ENCODE measurements at regions not wholly inside any gene's neighbourhood (a gene's known extent, or its start where the extent isn't known, plus 50 kb on each side); places are given as distances from the start of the nearest gene placed in this dataset.

- intact Hi-C loops (cut with micrococcal nuclease; ENCODE audit: unreplicated experiment): loop anchor here (5.0 to 10.0 kb wide), 2 partner anchors 291 to 666 kb away; no protein-coding TSS in a partner anchor
- H3K4me3 ChIP-seq (ENCODE audit: low read depth, low read length): no peak overlapping the region
- POLR2A ChIA-PET: no interaction called here
- BruUV-seq (replicated peaks): no TSS peak
- no peaks in the 10 kb centered on the region for H3K4me1 ChIP-seq
- Mint-ChIP-seq H3K27ac (ENCODE audit: unreplicated experiment) (no peak overlapping the region), H3K4me1 (ENCODE audit: low read depth, unreplicated experiment) (no peaks in the 10 kb centered on the region), H3K9me3 (ENCODE audit: unreplicated experiment) (no peaks in the 10 kb centered on the region), H3K4me3 (ENCODE audit: unreplicated experiment) (no peak overlapping the region), H3K36me3 (ENCODE audit: insufficient read depth, unreplicated experiment) (no peaks in the 10 kb centered on the region), H3K27me3 (ENCODE audit: insufficient read depth, unreplicated experiment) (no peaks in the 10 kb centered on the region)
- no peaks in the 10 kb centered on the region for H3K27me3 ChIP-seq (replicated peaks; ENCODE audit: control insufficient read depth, insufficient read depth, low read length)
- CTCF ChIA-PET: no interaction called here
- no peak for TF ChIP-seq CTCF (IDR thresholded peaks at IDR 0.05; ENCODE audit: insufficient read depth in 1 of 2, low read depth in 1 of 2, low read length in 1 of 2, severe bottlenecking in 1 of 2, unreplicated experiment in 1 of 2)
- H3K36me3 ChIP-seq (ENCODE audit: control insufficient read depth, insufficient read depth, low read length): no peaks in the 10 kb centered on the region
- DNase-seq: no peak
- no peaks in the 10 kb centered on the region for H3K9me3 ChIP-seq
Observed at GRCh38 chr11:23543651-23544222, 683.5 kb upstream of the CCDC179 start.

- H3K27ac Mint-ChIP-seq (ENCODE audit: unreplicated experiment): no peak overlapping the region
- CTCF ChIA-PET: no interaction called here
- H3K36me3 ChIP-seq (ENCODE audit: control insufficient read depth, insufficient read depth, low read length): no peaks in the 10 kb centered on the region
- no peak overlapping the region for H3K4me3 ChIP-seq (ENCODE audit: low read depth, low read length)
- H3K27me3 Mint-ChIP-seq (ENCODE audit: insufficient read depth, unreplicated experiment): no peaks in the 10 kb centered on the region
- no peaks in the 10 kb centered on the region for H3K4me1 Mint-ChIP-seq (ENCODE audit: low read depth, unreplicated experiment)
- H3K27me3 ChIP-seq (replicated peaks; ENCODE audit: control insufficient read depth, insufficient read depth, low read length): no peaks in the 10 kb centered on the region
- intact Hi-C loops (cut with micrococcal nuclease; ENCODE audit: unreplicated experiment): no loop called here
- no peaks in the 10 kb centered on the region for H3K9me3 Mint-ChIP-seq (ENCODE audit: unreplicated experiment)
- BruUV-seq (replicated peaks): no TSS peak
- no peak for TF ChIP-seq CTCF (IDR thresholded peaks at IDR 0.05; ENCODE audit: insufficient read depth in 1 of 2, low read depth in 1 of 2, low read length in 1 of 2, severe bottlenecking in 1 of 2, unreplicated experiment in 1 of 2)
- POLR2A ChIA-PET: no interaction called here
- no peak for DNase-seq
- no peaks in the 10 kb centered on the region for H3K9me3 ChIP-seq
- no peaks in the 10 kb centered on the region for H3K4me1 ChIP-seq
- H3K36me3 Mint-ChIP-seq (ENCODE audit: insufficient read depth, unreplicated experiment): no peaks in the 10 kb centered on the region
- no peak overlapping the region for H3K4me3 Mint-ChIP-seq (ENCODE audit: unreplicated experiment)
Observed at GRCh38 chr11:23551706-23552105, 691.4 kb upstream of the CCDC179 start.

GRCh38 chr11:23554002-23554401, 693.7 kb upstream of the CCDC179 start:
- Histone ChIP-seq H3K36me3 (ENCODE audit: control insufficient read depth, insufficient read depth, low read length) (no peaks in the 10 kb centered on the region), H3K27me3 (replicated peaks; ENCODE audit: control insufficient read depth, insufficient read depth, low read length) (no peaks in the 10 kb centered on the region), H3K4me3 (ENCODE audit: low read depth, low read length) (no peak overlapping the region), H3K9me3 (no peaks in the 10 kb centered on the region), H3K4me1 (no peaks in the 10 kb centered on the region)
- CTCF ChIA-PET: no interaction called here
- no TSS peak for BruUV-seq (replicated peaks)
- no peak for DNase-seq
- H3K4me3 Mint-ChIP-seq (ENCODE audit: unreplicated experiment): no peak overlapping the region
- POLR2A ChIA-PET: no interaction called here
- no peaks in the 10 kb centered on the region for H3K4me1 Mint-ChIP-seq (ENCODE audit: low read depth, unreplicated experiment)
- peak; percentile 18 to 26 for TF ChIP-seq CTCF (IDR thresholded peaks at IDR 0.05; ENCODE audit: insufficient read depth in 1 of 2, low read depth in 1 of 2, low read length in 1 of 2, severe bottlenecking in 1 of 2, unreplicated experiment in 1 of 2)
- H3K9me3 Mint-ChIP-seq (ENCODE audit: unreplicated experiment): no peaks in the 10 kb centered on the region
- H3K27ac Mint-ChIP-seq (ENCODE audit: unreplicated experiment): no peak overlapping the region
- H3K36me3 Mint-ChIP-seq (ENCODE audit: insufficient read depth, unreplicated experiment): no peaks in the 10 kb centered on the region
- H3K27me3 Mint-ChIP-seq (ENCODE audit: insufficient read depth, unreplicated experiment): no peaks in the 10 kb centered on the region
- intact Hi-C loops (cut with micrococcal nuclease; ENCODE audit: unreplicated experiment): loop anchor here (1.0 kb wide), 1 partner anchor 441 kb away; no protein-coding TSS in a partner anchor
